HepG2 (cell line): ENCODE measurements at regions not wholly inside any gene's neighbourhood (a gene's known extent, or its start where the extent isn't known, plus 50 kb on each side); places are given as distances from the start of the nearest gene placed in this dataset.

Experiments used
- ATAC-seq: fragments of 200-7000 bp; cut with Tn5 transposase; 3 replicates; pipeline ENCODE4 v1.9.1; 2020; ENCODE audit warnings: mild to moderate bottlenecking, moderate library complexity
- BruUV-seq: library from RNA; stranded (reverse); fragments of 400-500 nt; replicated peaks from 2 replicates; lab custom pipeline; 2021; lab: Mats Ljungman, UMichigan
- CTCF ChIA-PET: fragments of 300-600 bp; formaldehyde crosslinking; extraction: SDS; loops from one replicate; lab custom pipeline; 2021; ENCODE audit warnings: low total read pairs, inconsistent platforms, low intra/inter-chr PET ratio; lab: Yijun Ruan, JAX
- POLR2A ChIA-PET: fragments of 350-600 bp; sonication (Branson Sonifier 250); formaldehyde crosslinking; loops from one replicate; lab custom pipeline; 2020; ENCODE audit warnings: antibody characterized with exemption, inconsistent platforms; lab: Yijun Ruan, JAX
- DNase-seq: peaks from one replicate; pipeline ENCODE4 v3.0.0-alpha.2; 2015; ENCODE audit warnings: low spot score
- FAIRE-seq: peaks from 3 replicates; lab custom pipeline; 2011; peaks lifted over from hg19 to GRCh38; lab: Jason Lieb, UNC
- H2AFZ ChIP-seq: one replicate; pipeline ENCODE4 v1.6.1; 2011; ENCODE audit warnings: low read length, inconsistent platforms
- H3K27ac ChIP-seq: fragments of 300-600 bp; 3 replicates; pipeline ENCODE4 v1.8.0; 2011; ENCODE audit warnings: mixed run types, mild to moderate bottlenecking, mixed read lengths, low read length, inconsistent platforms; ENCODE audit not compliant: insufficient read depth; ENCODE audit errors: extremely low read length
- H3K27me3 ChIP-seq, 2 experiments: fragments of 200-600 bp in 1 of 2; 2 replicates in 1 of 2; 3 replicates in 1 of 2; pipeline versions ENCODE4 v1.6.0 to v1.8.0; 2011; ENCODE audit warnings: low read length in 2 of 2, mild to moderate bottlenecking in 2 of 2, moderate library complexity in 2 of 2, inconsistent platforms in 1 of 2; ENCODE audit not compliant: insufficient read depth in 2 of 2, control insufficient read depth in 1 of 2
- H3K36me3 ChIP-seq, 2 experiments: fragments of 200-600 bp in 1 of 2; replicated peaks in 1 of 2; 2 replicates in 1 of 2; 3 replicates in 1 of 2; pipeline versions ENCODE4 v1.5.1 to v1.8.0; 2011; ENCODE audit warnings: low read length in 2 of 2, inconsistent platforms in 1 of 2; ENCODE audit not compliant: insufficient read depth in 2 of 2, control insufficient read depth in 1 of 2
- H3K4me1 ChIP-seq: 2 replicates; pipeline ENCODE4 v1.5.1; 2012; ENCODE audit warnings: low read length, inconsistent platforms; ENCODE audit not compliant: insufficient read depth
- H3K4me2 ChIP-seq: 2 replicates; pipeline ENCODE4 v1.6.0; 2011; ENCODE audit warnings: low read depth, low read length, inconsistent platforms
- H3K4me3 ChIP-seq, 3 experiments: fragments of 200-600 bp in 1 of 3; sonication (generic), shearing (Covaris generic) in 1 of 3; replicated peaks in 1 of 3; 2 replicates each; pipeline ENCODE4 v1.5.1; 2011 to 2016; ENCODE audit warnings: low read length in 3 of 3, inconsistent platforms in 2 of 3, low read depth in 2 of 3, mild to moderate bottlenecking in 2 of 3, control low read depth in 1 of 3, mixed read lengths in 1 of 3; ENCODE audit not compliant: insufficient read depth in 1 of 3
- H3K79me2 ChIP-seq: one replicate; pipeline ENCODE4 v1.6.1; 2011; ENCODE audit warnings: low read length, inconsistent platforms; ENCODE audit not compliant: insufficient read depth
- H3K9ac ChIP-seq: 2 replicates; pipeline ENCODE4 v1.6.0; 2011; ENCODE audit warnings: mild to moderate bottlenecking, low read depth, low read length, inconsistent platforms; ENCODE audit not compliant: insufficient read depth
- H3K9me3 ChIP-seq: 2 replicates; pipeline ENCODE4 v1.5.1; 2012; ENCODE audit warnings: mild to moderate bottlenecking, low read length
- H4K20me1 ChIP-seq: 2 replicates; pipeline ENCODE4 v1.6.0; 2011; ENCODE audit warnings: inconsistent platforms, mild to moderate bottlenecking, low read length, moderate library complexity; ENCODE audit not compliant: insufficient read depth
- ATF5 ChIP-seq: sonication (generic); formaldehyde crosslinking; IDR thresholded peaks from 2 replicates; pipeline ENCODE4 v1.4.0; 2020; ENCODE audit warnings: mild to moderate bottlenecking, low read depth, missing genetic modification reagents
- FOXK2 ChIP-seq: fragments of 450-650 bp; IDR thresholded peaks from 2 replicates; pipeline ENCODE4 v1.6.1; 2016
- GATAD1 ChIP-seq: IDR thresholded peaks from 2 replicates; pipeline ENCODE4 v1.6.1; 2016; ENCODE audit warnings: missing genetic modification reagents, missing compliant biosample characterization
- GATAD2A ChIP-seq: IDR thresholded peaks from 2 replicates; pipeline ENCODE4 v1.6.1; 2016
- IRX3 ChIP-seq: sonication (generic); formaldehyde crosslinking; IDR thresholded peaks from 2 replicates; pipeline ENCODE4 v1.8.1; 2023; ENCODE audit warnings: mild to moderate bottlenecking, low read depth, missing genetic modification reagents, borderline replicate concordance
- KAT2B ChIP-seq: fragments of 150-350 bp; IDR thresholded peaks from 2 replicates; pipeline ENCODE4 v1.6.1; 2014; ENCODE audit warnings: low read depth, low read length, borderline replicate concordance
- KLF12 ChIP-seq: sonication (generic); formaldehyde crosslinking; IDR thresholded peaks from 2 replicates; pipeline ENCODE4 v1.4.0; 2020; ENCODE audit warnings: missing genetic modification reagents, borderline replicate concordance
- MEIS2 ChIP-seq: sonication (generic); formaldehyde crosslinking; IDR thresholded peaks from 2 replicates; pipeline ENCODE4 v1.9.0; 2021; ENCODE audit warnings: mild to moderate bottlenecking, missing genetic modification reagents
- PAWR ChIP-seq: sonication (generic); formaldehyde crosslinking; IDR thresholded peaks from 2 replicates; pipeline ENCODE4 v1.4.0; 2020; ENCODE audit warnings: missing genetic modification reagents, mild to moderate bottlenecking, borderline replicate concordance
- PBX2 ChIP-seq: IDR thresholded peaks from 2 replicates; pipeline ENCODE4 v1.6.1; 2016; ENCODE audit warnings: control low read depth
- RFXANK ChIP-seq: IDR thresholded peaks from 2 replicates; pipeline ENCODE4 v1.6.1; 2016
- SPEN ChIP-seq: sonication (generic); formaldehyde crosslinking; IDR thresholded peaks from 2 replicates; pipeline ENCODE4 v1.5.1; 2020; ENCODE audit warnings: low read depth, mild to moderate bottlenecking, missing genetic modification reagents
- ZBED4 ChIP-seq: sonication (generic); formaldehyde crosslinking; IDR thresholded peaks from 2 replicates; pipeline ENCODE4 v1.4.0; 2020; ENCODE audit warnings: missing genetic modification reagents, borderline replicate concordance
- ZNF160 ChIP-seq: sonication (generic); formaldehyde crosslinking; IDR thresholded peaks from 2 replicates; pipeline ENCODE4 v1.8.0; 2022; ENCODE audit warnings: mild to moderate bottlenecking, inconsistent platforms, missing genetic modification reagents
- ZNF766 ChIP-seq: sonication (generic); formaldehyde crosslinking; IDR thresholded peaks from 2 replicates; pipeline ENCODE4 v1.5.0; 2020; ENCODE audit warnings: missing genetic modification reagents, borderline replicate concordance
- ZNF768 ChIP-seq: sonication (generic); formaldehyde crosslinking; IDR thresholded peaks from 2 replicates; pipeline ENCODE4 v1.4.0; 2020; ENCODE audit warnings: missing genetic modification reagents
- ZSCAN20 ChIP-seq: sonication (generic); formaldehyde crosslinking; IDR thresholded peaks from 2 replicates; pipeline ENCODE4 v1.4.0; 2020; ENCODE audit warnings: missing genetic modification reagents, mild to moderate bottlenecking, borderline replicate concordance
- ZZZ3 ChIP-seq: sonication (generic); formaldehyde crosslinking; IDR thresholded peaks from 2 replicates; pipeline ENCODE4 v1.4.0; 2020; ENCODE audit warnings: missing genetic modification reagents, mild to moderate bottlenecking, borderline replicate concordance
- WGBS: methylation state at CpG from one replicate; pipeline ENCODE4 v1.1.6; 2017; ENCODE audit warnings: low lambda C conversion rate; 5-methylcytosine and 5-hydroxymethylcytosine counted together
- in situ Hi-C: cut with HindIII; loops from 2 replicates; pipeline ENCODE4 v1.10.0; 2017; ENCODE audit warnings: low pct_unique_long_range_greater_than_20kb; ENCODE audit not compliant: extremely low pct_ligation_motif_present
- intact Hi-C: fragments of 100-400 bp; cut with micrococcal nuclease; formaldehyde crosslinking; loops from one replicate; pipeline ENCODE4 v1.10.0; 2022; ENCODE audit not compliant: unreplicated experiment

GRCh38 chr5:3809455-3809854 lies 213.8 kb downstream of the IRX1 start (continued):
- no peak for TF ChIP-seq PBX2

GRCh38 chr5:3811116-3811515 lies 215.5 kb downstream of the IRX1 start:
- peaks cover 56% of the 10 kb centered on the region for H3K9me3 ChIP-seq
- FAIRE-seq, result no peak
- no peak for DNase-seq
- intact Hi-C loops, result no loop called here
- H3K79me2 ChIP-seq, result no peaks in the 10 kb centered on the region
- no peaks in the 10 kb centered on the region for H4K20me1 ChIP-seq
- 0% methylated on average over 1 of the region's 1 CpG for WGBS
- H3K36me3 ChIP-seq, result no peaks in the 10 kb centered on the region
- no TSS peak for BruUV-seq
- no peak overlapping the region for H3K27ac ChIP-seq
- ChIA-PET POLR2A (no interaction called here), CTCF (no interaction called here)
- no peak for ATAC-seq
- no peaks in the 10 kb centered on the region for H3K27me3 ChIP-seq
- H2AFZ ChIP-seq, result no peak overlapping the region
- no peaks in the 10 kb centered on the region for H3K4me1 ChIP-seq
- no peak overlapping the region for H3K9ac ChIP-seq
- H3K4me2 ChIP-seq, result no peak overlapping the region
- TF ChIP-seq GATAD1 (CRISPR knock-in tag) (no peak), ZNF766 (CRISPR knock-in tag) (no peak), IRX3 (no peak), ZNF160 (CRISPR knock-in tag) (no peak), ZSCAN20 (CRISPR knock-in tag) (no peak), KAT2B (no peak), ZNF768 (CRISPR knock-in tag) (no peak), RFXANK (no peak), FOXK2 (no peak), ZBED4 (no peak), MEIS2 (CRISPR knock-in tag) (no peak), GATAD2A (CRISPR knock-in tag) (no peak), ATF5 (no peak), KLF12 (CRISPR knock-in tag) (no peak), ZZZ3 (CRISPR knock-in tag) (no peak), PAWR (CRISPR knock-in tag) (no peak), SPEN (CRISPR knock-in tag) (no peak)
- no peak overlapping the region for H3K4me3 ChIP-seq
- in situ Hi-C loops, result no loop called here
